K562 (cell line): ENCODE measurements at regions not wholly inside any gene's neighbourhood (a gene's known extent, or its start where the extent isn't known, plus 50 kb on each side); places are given as distances from the start of the nearest gene placed in this dataset.

ENCODE experiments used
- CHD4 ChIP-seq: fragments of 200-600 bp; sonication (generic); IDR thresholded peaks from 3 replicates; pipeline ENCODE4 v1.6.1; 2012; ENCODE audit warnings: low read depth, mild to moderate bottlenecking, mixed read lengths, low read length, inconsistent platforms; ENCODE audit not compliant: insufficient read depth, insufficient replicate concordance, poor library complexity, severe bottlenecking
- CTCFL ChIP-seq: IDR thresholded peaks from 2 replicates; pipeline ENCODE4 v1.6.1; 2011; ENCODE audit warnings: borderline replicate concordance, low read depth, mild to moderate bottlenecking, moderate library complexity, low read length; ENCODE audit not compliant: insufficient read depth, poor library complexity, severe bottlenecking
- EP300 ChIP-seq: IDR thresholded peaks from 2 replicates; pipeline ENCODE4 v1.6.1; 2012; ENCODE audit warnings: low read length, improper control_type of control experiment
- FOXA3 ChIP-seq, 2 experiments: fragments of 450-650 bp in 1 of 2; sonication (generic) in 1 of 2; formaldehyde crosslinking; IDR thresholded peaks in 1 of 2; conservative IDR thresholded peaks in 1 of 2; 2 replicates each; pipeline versions ENCODE4 v1.4.0 to v1.8.0; 2020 to 2022; ENCODE audit warnings: mild to moderate bottlenecking in 2 of 2, missing genetic modification reagents in 1 of 2
- NRF1 ChIP-seq, 2 experiments: fragments of 450-650 bp; IDR thresholded peaks in 1 of 2; conservative IDR thresholded peaks in 1 of 2; 2 replicates each; pipeline ENCODE4 v1.6.1; 2014; ENCODE audit warnings: mild to moderate bottlenecking in 2 of 2
- ZNF766 ChIP-seq: fragments of 200-800 bp; sonication (Bioruptor generic); conservative IDR thresholded peaks from 2 replicates; pipeline ENCODE4 v1.6.1; 2016; ENCODE audit warnings: missing genetic modification characterization, missing compliant biosample characterization
- ZNF77 ChIP-seq: fragments of 250-450 bp; sonication (Bioruptor Pico); IDR thresholded peaks from 2 replicates; pipeline ENCODE4 v1.5.0; 2020
- TF ChIP-seq, protein P1 (sequence below), 3 experiments: IDR thresholded peaks in 2 of 3; conservative IDR thresholded peaks in 1 of 3; 2 replicates each; pipeline ENCODE4 v1.5.1; 2011 to 2012; ENCODE audit warnings: low read length in 3 of 3, mild to moderate bottlenecking in 3 of 3, control low read depth in 2 of 3, improper control_type of control experiment in 1 of 3, inconsistent platforms in 1 of 3, low read depth in 1 of 3, mixed read lengths in 1 of 3, moderate library complexity in 1 of 3; ENCODE audit not compliant: insufficient read depth in 2 of 3
- TF ChIP-seq, protein P2 (sequence below): sonication (generic); formaldehyde crosslinking; IDR thresholded peaks from 2 replicates; pipeline ENCODE4 v1.8.1; 2023; ENCODE audit warnings: mild to moderate bottlenecking, missing genetic modification reagents
- TF ChIP-seq, protein P3 (sequence below): sonication (generic); formaldehyde crosslinking; IDR thresholded peaks from 2 replicates; pipeline ENCODE4 v1.8.1; 2022; ENCODE audit warnings: missing genetic modification reagents
- TF ChIP-seq, protein P4 (sequence below): sonication (generic); formaldehyde crosslinking; IDR thresholded peaks from 2 replicates; pipeline ENCODE4 v1.8.0; 2022; ENCODE audit warnings: mild to moderate bottlenecking, low read depth, missing genetic modification reagents

DNA sequence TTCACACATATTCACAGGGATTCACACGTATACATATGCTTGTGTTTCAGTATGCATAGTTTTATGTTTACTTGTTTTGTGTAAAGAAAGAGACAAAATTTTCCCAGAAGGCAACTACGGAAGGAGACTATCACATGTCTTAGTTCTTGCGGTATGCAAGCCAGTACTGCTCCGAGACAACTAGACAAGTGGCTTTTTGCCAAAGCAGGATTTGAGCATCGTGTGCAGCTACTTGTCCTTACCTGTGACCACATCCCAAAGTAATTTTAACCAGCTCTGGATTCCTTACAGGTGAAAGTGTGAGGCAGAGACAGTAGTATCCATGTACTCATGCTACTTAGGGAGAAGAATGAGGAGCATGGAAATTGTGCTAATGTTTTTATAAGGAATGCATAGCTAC, 591.4 kb upstream of the NR2F2 start:
- TF ChIP-seq, protein P1, sequence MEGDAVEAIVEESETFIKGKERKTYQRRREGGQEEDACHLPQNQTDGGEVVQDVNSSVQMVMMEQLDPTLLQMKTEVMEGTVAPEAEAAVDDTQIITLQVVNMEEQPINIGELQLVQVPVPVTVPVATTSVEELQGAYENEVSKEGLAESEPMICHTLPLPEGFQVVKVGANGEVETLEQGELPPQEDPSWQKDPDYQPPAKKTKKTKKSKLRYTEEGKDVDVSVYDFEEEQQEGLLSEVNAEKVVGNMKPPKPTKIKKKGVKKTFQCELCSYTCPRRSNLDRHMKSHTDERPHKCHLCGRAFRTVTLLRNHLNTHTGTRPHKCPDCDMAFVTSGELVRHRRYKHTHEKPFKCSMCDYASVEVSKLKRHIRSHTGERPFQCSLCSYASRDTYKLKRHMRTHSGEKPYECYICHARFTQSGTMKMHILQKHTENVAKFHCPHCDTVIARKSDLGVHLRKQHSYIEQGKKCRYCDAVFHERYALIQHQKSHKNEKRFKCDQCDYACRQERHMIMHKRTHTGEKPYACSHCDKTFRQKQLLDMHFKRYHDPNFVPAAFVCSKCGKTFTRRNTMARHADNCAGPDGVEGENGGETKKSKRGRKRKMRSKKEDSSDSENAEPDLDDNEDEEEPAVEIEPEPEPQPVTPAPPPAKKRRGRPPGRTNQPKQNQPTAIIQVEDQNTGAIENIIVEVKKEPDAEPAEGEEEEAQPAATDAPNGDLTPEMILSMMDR (IDR thresholded peaks at IDR 0.05 in 2 of 3, conservative IDR thresholded peaks at IDR 0.05 in 1 of 3; ENCODE audit: insufficient read depth in 2 of 3, low read depth in 1 of 3, low read length in 3 of 3): no peak
- TF ChIP-seq, protein P2, sequence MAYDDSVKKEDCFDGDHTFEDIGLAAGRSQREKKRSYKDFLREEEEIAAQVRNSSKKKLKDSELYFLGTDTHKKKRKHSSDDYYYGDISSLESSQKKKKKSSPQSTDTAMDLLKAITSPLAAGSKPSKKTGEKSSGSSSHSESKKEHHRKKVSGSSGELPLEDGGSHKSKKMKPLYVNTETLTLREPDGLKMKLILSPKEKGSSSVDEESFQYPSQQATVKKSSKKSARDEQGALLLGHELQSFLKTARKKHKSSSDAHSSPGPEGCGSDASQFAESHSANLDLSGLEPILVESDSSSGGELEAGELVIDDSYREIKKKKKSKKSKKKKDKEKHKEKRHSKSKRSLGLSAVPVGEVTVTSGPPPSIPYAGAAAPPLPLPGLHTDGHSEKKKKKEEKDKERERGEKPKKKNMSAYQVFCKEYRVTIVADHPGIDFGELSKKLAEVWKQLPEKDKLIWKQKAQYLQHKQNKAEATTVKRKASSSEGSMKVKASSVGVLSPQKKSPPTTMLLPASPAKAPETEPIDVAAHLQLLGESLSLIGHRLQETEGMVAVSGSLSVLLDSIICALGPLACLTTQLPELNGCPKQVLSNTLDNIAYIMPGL (CRISPR knock-in tag): no peak
- TF ChIP-seq, protein P3, sequence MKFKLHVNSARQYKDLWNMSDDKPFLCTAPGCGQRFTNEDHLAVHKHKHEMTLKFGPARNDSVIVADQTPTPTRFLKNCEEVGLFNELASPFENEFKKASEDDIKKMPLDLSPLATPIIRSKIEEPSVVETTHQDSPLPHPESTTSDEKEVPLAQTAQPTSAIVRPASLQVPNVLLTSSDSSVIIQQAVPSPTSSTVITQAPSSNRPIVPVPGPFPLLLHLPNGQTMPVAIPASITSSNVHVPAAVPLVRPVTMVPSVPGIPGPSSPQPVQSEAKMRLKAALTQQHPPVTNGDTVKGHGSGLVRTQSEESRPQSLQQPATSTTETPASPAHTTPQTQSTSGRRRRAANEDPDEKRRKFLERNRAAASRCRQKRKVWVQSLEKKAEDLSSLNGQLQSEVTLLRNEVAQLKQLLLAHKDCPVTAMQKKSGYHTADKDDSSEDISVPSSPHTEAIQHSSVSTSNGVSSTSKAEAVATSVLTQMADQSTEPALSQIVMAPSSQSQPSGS (CRISPR knock-in tag): no peak
- TF ChIP-seq EP300: no peak
- no peak for TF ChIP-seq CHD4
- TF ChIP-seq FOXA3 (CRISPR knock-in tag; conservative IDR thresholded peaks at IDR 0.05 in 1 of 2, IDR thresholded peaks at IDR 0.05 in 1 of 2): no peak
- no peak for TF ChIP-seq CTCFL
- TF ChIP-seq, protein P4, sequence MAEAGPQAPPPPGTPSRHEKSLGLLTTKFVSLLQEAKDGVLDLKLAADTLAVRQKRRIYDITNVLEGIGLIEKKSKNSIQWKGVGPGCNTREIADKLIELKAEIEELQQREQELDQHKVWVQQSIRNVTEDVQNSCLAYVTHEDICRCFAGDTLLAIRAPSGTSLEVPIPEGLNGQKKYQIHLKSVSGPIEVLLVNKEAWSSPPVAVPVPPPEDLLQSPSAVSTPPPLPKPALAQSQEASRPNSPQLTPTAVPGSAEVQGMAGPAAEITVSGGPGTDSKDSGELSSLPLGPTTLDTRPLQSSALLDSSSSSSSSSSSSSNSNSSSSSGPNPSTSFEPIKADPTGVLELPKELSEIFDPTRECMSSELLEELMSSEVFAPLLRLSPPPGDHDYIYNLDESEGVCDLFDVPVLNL: no peak
- TF ChIP-seq ZNF766: no peak
- TF ChIP-seq NRF1 (conservative IDR thresholded peaks at IDR 0.05 in 1 of 2, IDR thresholded peaks at IDR 0.05 in 1 of 2): no peak
- TF ChIP-seq ZNF77 (CRISPR knock-in tag): no peak
